HG02623 (cell line): ENCODE measurements at regions not wholly inside any gene's neighbourhood (a gene's known extent, or its start where the extent isn't known, plus 50 kb on each side); places are given as distances from the start of the nearest gene placed in this dataset.

ENCODE experiments used
- ATAC-seq: cut with Tn5 transposase; IDR thresholded peaks from one replicate; pipeline ENCODE4 v1.9.1; 2021; ENCODE audit warnings: moderate library complexity; ENCODE audit not compliant: unreplicated experiment

DNA sequence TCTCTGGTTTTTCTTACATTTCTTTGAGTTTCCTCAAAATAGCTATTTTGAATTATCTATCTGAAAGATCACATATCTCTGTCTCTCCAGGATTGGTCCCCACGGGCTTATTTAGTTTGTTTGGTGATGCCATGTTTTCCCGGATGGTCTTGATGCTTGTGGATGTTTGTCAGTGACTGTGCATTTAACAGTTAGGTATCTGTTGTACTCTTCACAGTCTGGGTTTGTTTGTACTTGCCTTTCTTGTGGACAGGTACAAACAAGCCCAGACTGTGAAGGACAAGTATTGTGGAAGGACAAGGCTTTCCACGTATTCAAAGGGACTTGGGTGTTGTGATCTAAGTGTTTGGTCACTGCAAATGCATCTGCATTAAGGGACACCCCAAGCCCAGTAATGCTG, 49.9 kb upstream of the TOP1 start:
- no peak for ATAC-seq
